ENCODE measurements at regions not wholly inside any gene's neighbourhood (a gene's known extent, or its start where the extent isn't known, plus 50 kb on each side); places are given as distances from the start of the nearest gene placed in this dataset.
"Not testable (repeated sequence)": the region's sequence is repeated elsewhere in the genome, so short reads cannot be mapped to it uniquely, and the experiment has no call there.

- ChIA-PET CTCF (interaction anchor here (1.4 to 1.6 kb wide), 2 partner anchors 9 to 1062 kb away, joined by 3 to 4 read pairs; no protein-coding TSS in a partner anchor), POLR2A (no interaction called here)
- Histone ChIP-seq H3K36me3 (ENCODE audit: control insufficient read depth in 4 of 4, insufficient read depth in 4 of 4, low read length in 3 of 4) (no peaks in the 10 kb centered on the region), H3K27ac (ENCODE audit: insufficient read depth in 1 of 2, low read depth in 1 of 2, low read length in 2 of 2, poor library complexity in 1 of 2, severe bottlenecking in 2 of 2) (no peak overlapping the region), H3K4me1 (ENCODE audit: control extremely low read depth in 1 of 4, control insufficient read depth in 4 of 4, insufficient read depth in 4 of 4, low read length in 3 of 4) (no peaks in the 10 kb centered on the region), H3K4me3 (ENCODE audit: control insufficient read depth in 1 of 7, extremely low read depth in 1 of 7, insufficient read depth in 4 of 7, low read depth in 2 of 7, low read length in 6 of 7) (peak overlapping the region in 1 of 7 experiments; percentile 53), H3K27me3 (replicated peaks in 2 of 5; ENCODE audit: control insufficient read depth in 4 of 5, insufficient read depth in 5 of 5, low read length in 4 of 5) (no peaks in the 10 kb centered on the region), H3K9me3 (ENCODE audit: control extremely low read depth in 1 of 5, control insufficient read depth in 4 of 5, insufficient read depth in 2 of 5, low read depth in 1 of 5, low read length in 4 of 5) (peaks cover 0 to 2% (median 0%) of the 10 kb centered on the region in 5 experiments)
- 50% methylated on average over 8 of the region's 9 CpGs for WGBS (ENCODE audit: insufficient coverage)
- DNase-seq = peak; percentile 62 to 79 (median 74)
These were observed 1395.8 kb downstream of the SLITRK5 start for GRCh38 chr13:89066868-89067466.

GRCh38 chr13:89072979-89073378, 1401.8 kb downstream of the SLITRK5 start:
- Histone ChIP-seq H3K4me1 (ENCODE audit: control extremely low read depth in 1 of 4, control insufficient read depth in 4 of 4, insufficient read depth in 4 of 4, low read length in 3 of 4) (no peaks in the 10 kb centered on the region), H3K27me3 (replicated peaks in 2 of 5; ENCODE audit: control insufficient read depth in 4 of 5, insufficient read depth in 5 of 5, low read length in 4 of 5) (no peaks in the 10 kb centered on the region), H3K36me3 (ENCODE audit: control insufficient read depth in 4 of 4, insufficient read depth in 4 of 4, low read length in 3 of 4) (no peaks in the 10 kb centered on the region), H3K4me3 (ENCODE audit: control insufficient read depth in 1 of 7, extremely low read depth in 1 of 7, insufficient read depth in 4 of 7, low read depth in 2 of 7, low read length in 6 of 7) (no peak overlapping the region), H3K27ac (ENCODE audit: insufficient read depth in 1 of 2, low read depth in 1 of 2, low read length in 2 of 2, poor library complexity in 1 of 2, severe bottlenecking in 2 of 2) (no peak overlapping the region), H3K9me3 (ENCODE audit: control extremely low read depth in 1 of 5, control insufficient read depth in 4 of 5, insufficient read depth in 2 of 5, low read depth in 1 of 5, low read length in 4 of 5) (no peaks in the 10 kb centered on the region)
- 83% methylated on average over 1 of the region's 1 CpG for WGBS (ENCODE audit: insufficient coverage)
- POLR2A ChIA-PET = no interaction called here
- no peak for DNase-seq
- CTCF ChIA-PET = no interaction called here

DNA sequence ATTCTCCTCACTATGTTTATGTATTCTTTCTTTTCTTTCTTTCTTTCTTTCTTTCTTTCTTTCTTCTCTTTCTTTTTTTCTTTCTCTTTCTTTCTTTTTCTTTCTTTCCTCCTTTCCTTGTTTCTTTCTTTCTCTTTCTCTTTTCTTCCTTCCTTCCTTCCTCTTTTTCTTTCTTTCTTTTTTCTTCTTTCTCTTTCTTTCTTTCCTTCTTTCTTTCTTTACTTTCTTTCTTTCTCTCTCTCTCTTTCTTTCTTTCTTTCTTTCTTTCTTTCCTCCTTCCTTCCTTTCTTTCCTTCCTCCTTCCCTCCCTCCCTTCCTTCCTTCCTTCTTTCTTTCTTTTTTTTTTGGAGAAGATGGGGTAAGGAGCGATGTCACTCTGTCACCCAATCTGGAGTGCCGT, 1405.5 kb downstream of the SLITRK5 start:
- POLR2A ChIA-PET = no interaction called here

DNA sequence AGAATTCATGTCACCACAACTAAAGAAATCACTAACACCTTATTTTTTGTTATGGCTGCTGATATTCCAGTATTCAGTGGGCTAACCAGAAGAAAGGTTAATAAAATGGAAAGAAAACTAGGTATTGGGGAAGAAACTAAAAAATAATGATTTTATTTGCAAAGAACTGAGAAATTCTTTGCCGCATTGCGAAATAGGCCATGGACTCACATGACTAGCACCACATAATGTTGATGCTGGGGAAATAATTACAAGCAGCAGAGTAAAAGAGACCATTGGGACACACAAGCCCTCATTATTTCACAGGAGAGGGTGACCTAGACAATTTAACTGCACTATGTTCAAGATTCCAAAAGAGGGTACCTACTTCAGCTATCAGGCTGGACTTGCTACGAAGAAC, 1411.5 kb downstream of the SLITRK5 start:
- no peaks in the 10 kb centered on the region for H3K36me3 ChIP-seq (ENCODE audit: control insufficient read depth in 4 of 4, insufficient read depth in 4 of 4, low read length in 3 of 4)
- ChIA-PET POLR2A (no interaction called here), CTCF (no interaction called here)
- no peak for DNase-seq
- peaks cover 0 to 2% (median 0%) of the 10 kb centered on the region in 5 experiments for H3K9me3 ChIP-seq (ENCODE audit: control extremely low read depth in 1 of 5, control insufficient read depth in 4 of 5, insufficient read depth in 2 of 5, low read depth in 1 of 5, low read length in 4 of 5)
- no peak overlapping the region for H3K4me3 ChIP-seq (ENCODE audit: control insufficient read depth in 1 of 7, extremely low read depth in 1 of 7, insufficient read depth in 4 of 7, low read depth in 2 of 7, low read length in 6 of 7)
- no peaks in the 10 kb centered on the region for H3K4me1 ChIP-seq (ENCODE audit: control extremely low read depth in 1 of 4, control insufficient read depth in 4 of 4, insufficient read depth in 4 of 4, low read length in 3 of 4)
- no peaks in the 10 kb centered on the region for H3K27me3 ChIP-seq (replicated peaks in 2 of 5; ENCODE audit: control insufficient read depth in 4 of 5, insufficient read depth in 5 of 5, low read length in 4 of 5)
- no peak overlapping the region for H3K27ac ChIP-seq (ENCODE audit: insufficient read depth in 1 of 2, low read depth in 1 of 2, low read length in 2 of 2, poor library complexity in 1 of 2, severe bottlenecking in 2 of 2)
- WGBS (ENCODE audit: insufficient coverage) = 97% methylated on average over 3 of the region's 3 CpGs

More for the DNA sequence above, 1405.5 kb downstream of the SLITRK5 start:
- H3K36me3 ChIP-seq (ENCODE audit: control insufficient read depth in 4 of 4, insufficient read depth in 4 of 4, low read length in 3 of 4) = no peaks in the 10 kb centered on the region
- no peak for DNase-seq
- H3K27ac ChIP-seq (ENCODE audit: insufficient read depth in 1 of 2, low read depth in 1 of 2, low read length in 2 of 2, poor library complexity in 1 of 2, severe bottlenecking in 2 of 2) = no peak overlapping the region
- no peak overlapping the region for H3K4me3 ChIP-seq (ENCODE audit: control insufficient read depth in 1 of 7, extremely low read depth in 1 of 7, insufficient read depth in 4 of 7, low read depth in 2 of 7, low read length in 6 of 7)
- no peaks in the 10 kb centered on the region for H3K4me1 ChIP-seq (ENCODE audit: control extremely low read depth in 1 of 4, control insufficient read depth in 4 of 4, insufficient read depth in 4 of 4, low read length in 3 of 4)
- peaks cover 0 to 2% (median 0%) of the 10 kb centered on the region in 5 experiments for H3K9me3 ChIP-seq (ENCODE audit: control extremely low read depth in 1 of 5, control insufficient read depth in 4 of 5, insufficient read depth in 2 of 5, low read depth in 1 of 5, low read length in 4 of 5)
- CTCF ChIA-PET = no interaction called here
- no CpG with 5 or more reads among the region's 2 CpGs for WGBS (ENCODE audit: insufficient coverage)
- no peaks in the 10 kb centered on the region for H3K27me3 ChIP-seq (replicated peaks in 2 of 5; ENCODE audit: control insufficient read depth in 4 of 5, insufficient read depth in 5 of 5, low read length in 4 of 5)

- DNase-seq; H3K36me3 ChIP-seq (ENCODE audit: control insufficient read depth in 4 of 4, insufficient read depth in 4 of 4, low read length in 3 of 4); H3K4me1 ChIP-seq (ENCODE audit: control extremely low read depth in 1 of 4, control insufficient read depth in 4 of 4, insufficient read depth in 4 of 4, low read length in 3 of 4); H3K27me3 ChIP-seq (replicated peaks in 2 of 5; ENCODE audit: control insufficient read depth in 4 of 5, insufficient read depth in 5 of 5, low read length in 4 of 5); H3K9me3 ChIP-seq (ENCODE audit: control extremely low read depth in 1 of 5, control insufficient read depth in 4 of 5, insufficient read depth in 2 of 5, low read depth in 1 of 5, low read length in 4 of 5); CTCF ChIA-PET; POLR2A ChIA-PET; H3K27ac ChIP-seq (ENCODE audit: insufficient read depth in 1 of 2, low read depth in 1 of 2, low read length in 2 of 2, poor library complexity in 1 of 2, severe bottlenecking in 2 of 2); H3K4me3 ChIP-seq (ENCODE audit: control insufficient read depth in 1 of 7, extremely low read depth in 1 of 7, insufficient read depth in 4 of 7, low read depth in 2 of 7, low read length in 6 of 7): not testable (repeated sequence)
- 96% methylated on average over 11 of the region's 16 CpGs for WGBS (ENCODE audit: insufficient coverage)
These were observed 1416.9 kb downstream of the SLITRK5 start for GRCh38 chr13:89088107-89088506.

DNA sequence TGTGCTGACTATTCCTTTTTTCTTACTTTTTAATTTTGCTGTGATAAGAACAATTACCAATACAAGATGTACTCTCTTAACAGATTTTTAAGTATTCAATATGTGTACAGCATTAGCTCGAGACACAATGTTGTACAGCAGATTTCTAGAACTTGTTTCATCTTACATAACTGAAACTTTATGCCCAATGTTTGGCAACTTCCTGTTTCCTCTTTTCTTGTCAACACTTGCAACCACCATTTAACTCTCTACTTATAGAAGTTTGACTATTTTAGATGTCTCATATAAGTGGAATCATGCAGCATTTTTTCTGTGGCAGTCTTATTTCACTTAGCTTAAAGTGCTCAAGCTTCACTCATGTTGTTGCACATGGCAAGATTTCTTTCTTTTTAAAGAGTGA, 1426.8 kb downstream of the SLITRK5 start:
- H3K4me3 ChIP-seq (ENCODE audit: control insufficient read depth in 1 of 7, extremely low read depth in 1 of 7, insufficient read depth in 4 of 7, low read depth in 2 of 7, low read length in 6 of 7) = no peak overlapping the region
- peak in 1 of 3 donors; percentile 2 for DNase-seq
- H3K27me3 ChIP-seq (replicated peaks in 2 of 5; ENCODE audit: control insufficient read depth in 4 of 5, insufficient read depth in 5 of 5, low read length in 4 of 5) = no peaks in the 10 kb centered on the region
- ChIA-PET POLR2A (no interaction called here), CTCF (interaction anchor here (1.3 kb wide), 1 partner anchor 11 kb away, joined by 3 read pairs; no protein-coding TSS in a partner anchor)
- H3K36me3 ChIP-seq (ENCODE audit: control insufficient read depth in 4 of 4, insufficient read depth in 4 of 4, low read length in 3 of 4) = no peaks in the 10 kb centered on the region
- no peak overlapping the region for H3K27ac ChIP-seq (ENCODE audit: insufficient read depth in 1 of 2, low read depth in 1 of 2, low read length in 2 of 2, poor library complexity in 1 of 2, severe bottlenecking in 2 of 2)
- H3K4me1 ChIP-seq (ENCODE audit: control extremely low read depth in 1 of 4, control insufficient read depth in 4 of 4, insufficient read depth in 4 of 4, low read length in 3 of 4) = peaks cover 0 to 3% (median 0%) of the 10 kb centered on the region in 4 experiments
- WGBS (ENCODE audit: insufficient coverage) = no CpG with 5 or more reads among the region's 1 CpG
- H3K9me3 ChIP-seq (ENCODE audit: control extremely low read depth in 1 of 5, control insufficient read depth in 4 of 5, insufficient read depth in 2 of 5, low read depth in 1 of 5, low read length in 4 of 5) = peaks cover 0 to 2% (median 0%) of the 10 kb centered on the region in 5 experiments

DNA sequence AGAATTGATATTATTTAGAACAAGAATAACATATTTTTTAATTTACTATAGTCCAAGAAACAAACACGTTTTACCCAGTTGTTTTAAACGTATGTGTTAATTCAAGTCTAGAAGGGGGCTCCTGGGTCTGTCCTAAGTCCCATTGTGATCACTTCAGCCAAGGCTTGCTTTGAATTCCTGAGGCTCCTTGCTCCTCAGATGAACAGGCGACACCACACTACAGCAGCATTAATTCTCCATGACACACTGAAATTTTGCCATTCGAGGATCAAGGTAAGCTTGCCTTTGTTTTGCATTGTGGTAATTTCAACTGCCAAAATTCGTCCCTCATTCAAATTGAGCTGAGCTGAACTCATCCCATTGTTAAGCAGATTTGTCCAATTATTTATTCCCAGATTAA, 1442.6 kb downstream of the SLITRK5 start:
- Histone ChIP-seq H3K27ac (ENCODE audit: insufficient read depth in 1 of 2, low read depth in 1 of 2, low read length in 2 of 2, poor library complexity in 1 of 2, severe bottlenecking in 2 of 2) (no peak overlapping the region), H3K4me3 (ENCODE audit: control insufficient read depth in 1 of 7, extremely low read depth in 1 of 7, insufficient read depth in 4 of 7, low read depth in 2 of 7, low read length in 6 of 7) (no peak overlapping the region), H3K27me3 (replicated peaks in 2 of 5; ENCODE audit: control insufficient read depth in 4 of 5, insufficient read depth in 5 of 5, low read length in 4 of 5) (no peaks in the 10 kb centered on the region), H3K36me3 (ENCODE audit: control insufficient read depth in 4 of 4, insufficient read depth in 4 of 4, low read length in 3 of 4) (no peaks in the 10 kb centered on the region), H3K9me3 (ENCODE audit: control extremely low read depth in 1 of 5, control insufficient read depth in 4 of 5, insufficient read depth in 2 of 5, low read depth in 1 of 5, low read length in 4 of 5) (no peaks in the 10 kb centered on the region), H3K4me1 (ENCODE audit: control extremely low read depth in 1 of 4, control insufficient read depth in 4 of 4, insufficient read depth in 4 of 4, low read length in 3 of 4) (no peaks in the 10 kb centered on the region)
- CTCF ChIA-PET = no interaction called here
- 97% methylated on average over 5 of the region's 5 CpGs for WGBS (ENCODE audit: insufficient coverage)
- no peak for DNase-seq
- POLR2A ChIA-PET = no interaction called here
